ENCODE measurements at regions not wholly inside any gene's neighbourhood (a gene's known extent, or its start where the extent isn't known, plus 50 kb on each side); places are given as distances from the start of the nearest gene placed in this dataset.
"Not testable (repeated sequence)": the region's sequence is repeated elsewhere in the genome, so short reads cannot be mapped to it uniquely, and the experiment has no call there.

DNA sequence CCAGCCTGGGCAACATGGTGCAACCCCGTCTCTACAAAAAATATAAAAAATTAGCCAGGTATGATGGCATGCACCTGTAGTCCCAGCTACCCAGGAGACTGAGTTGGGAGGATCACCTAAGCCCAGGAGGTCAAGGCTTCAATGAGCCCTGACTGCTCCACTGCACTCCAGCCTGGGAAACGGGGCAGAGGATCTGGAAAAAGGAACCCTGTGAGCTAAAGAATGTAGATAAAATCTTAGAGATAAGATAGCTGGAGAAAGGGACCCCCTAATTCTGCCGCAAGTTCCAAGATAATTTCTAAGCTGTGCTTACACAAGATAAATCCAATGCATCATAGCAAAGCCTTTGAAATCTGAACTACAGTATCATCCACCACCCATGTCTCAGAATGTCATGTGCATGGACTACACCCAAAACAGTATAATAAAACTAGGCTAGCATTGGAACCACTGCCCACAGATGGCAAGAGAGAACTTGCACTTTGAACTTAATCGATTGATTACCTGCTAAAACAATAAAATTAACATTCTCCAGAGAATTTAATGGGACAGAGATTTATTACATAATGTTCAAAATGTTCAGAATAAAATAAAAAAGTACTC lies 99.9 kb downstream of the TRIM42 start:
- FAIRE-seq, result no peak
- TF ChIP-seq, protein P1, sequence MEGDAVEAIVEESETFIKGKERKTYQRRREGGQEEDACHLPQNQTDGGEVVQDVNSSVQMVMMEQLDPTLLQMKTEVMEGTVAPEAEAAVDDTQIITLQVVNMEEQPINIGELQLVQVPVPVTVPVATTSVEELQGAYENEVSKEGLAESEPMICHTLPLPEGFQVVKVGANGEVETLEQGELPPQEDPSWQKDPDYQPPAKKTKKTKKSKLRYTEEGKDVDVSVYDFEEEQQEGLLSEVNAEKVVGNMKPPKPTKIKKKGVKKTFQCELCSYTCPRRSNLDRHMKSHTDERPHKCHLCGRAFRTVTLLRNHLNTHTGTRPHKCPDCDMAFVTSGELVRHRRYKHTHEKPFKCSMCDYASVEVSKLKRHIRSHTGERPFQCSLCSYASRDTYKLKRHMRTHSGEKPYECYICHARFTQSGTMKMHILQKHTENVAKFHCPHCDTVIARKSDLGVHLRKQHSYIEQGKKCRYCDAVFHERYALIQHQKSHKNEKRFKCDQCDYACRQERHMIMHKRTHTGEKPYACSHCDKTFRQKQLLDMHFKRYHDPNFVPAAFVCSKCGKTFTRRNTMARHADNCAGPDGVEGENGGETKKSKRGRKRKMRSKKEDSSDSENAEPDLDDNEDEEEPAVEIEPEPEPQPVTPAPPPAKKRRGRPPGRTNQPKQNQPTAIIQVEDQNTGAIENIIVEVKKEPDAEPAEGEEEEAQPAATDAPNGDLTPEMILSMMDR (IDR thresholded peaks at IDR 0.05; ENCODE audit: insufficient read depth, low read length, severe bottlenecking), result no peak

DNA sequence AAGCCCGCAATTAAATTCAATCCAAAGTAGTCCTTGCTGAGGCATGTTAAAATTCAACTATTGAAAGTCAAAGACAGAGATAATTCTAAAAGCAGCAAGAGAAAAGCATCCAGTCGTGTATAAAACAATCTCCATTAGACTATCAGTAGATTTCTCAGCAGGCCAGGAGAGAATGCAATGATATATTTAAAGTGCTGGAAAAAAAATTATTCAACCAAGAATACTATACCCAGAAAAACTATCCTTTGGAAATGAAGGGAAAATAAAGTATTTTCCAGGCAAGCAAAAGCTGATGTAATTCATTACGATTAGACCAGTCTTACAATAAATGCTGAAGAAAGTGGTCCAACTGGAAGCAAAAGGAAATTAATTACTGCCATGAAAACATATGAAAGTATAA lies 113.5 kb downstream of the TRIM42 start:
- Histone ChIP-seq H3K27me3 (ENCODE audit: control insufficient read depth, insufficient read depth, low read length) (no peaks in the 10 kb centered on the region), H3K4me3 (ENCODE audit: low read depth, low read length) (no peak overlapping the region), H3K36me3 (ENCODE audit: control insufficient read depth, insufficient read depth, low read length) (no peaks in the 10 kb centered on the region)
- FAIRE-seq (no peak), DNase-seq (ENCODE audit: low read depth) (no peak)
- TF ChIP-seq, protein P1 (IDR thresholded peaks at IDR 0.05; ENCODE audit: insufficient read depth, low read length, severe bottlenecking), result no peak

More for the DNA sequence above, 99.9 kb downstream of the TRIM42 start:
- no peak for DNase-seq (ENCODE audit: low read depth)
- no peak overlapping the region for H3K4me3 ChIP-seq (ENCODE audit: low read depth, low read length)
- H3K27me3 ChIP-seq (ENCODE audit: control insufficient read depth, insufficient read depth, low read length), result no peaks in the 10 kb centered on the region
- H3K36me3 ChIP-seq (ENCODE audit: control insufficient read depth, insufficient read depth, low read length), result no peaks in the 10 kb centered on the region

DNA sequence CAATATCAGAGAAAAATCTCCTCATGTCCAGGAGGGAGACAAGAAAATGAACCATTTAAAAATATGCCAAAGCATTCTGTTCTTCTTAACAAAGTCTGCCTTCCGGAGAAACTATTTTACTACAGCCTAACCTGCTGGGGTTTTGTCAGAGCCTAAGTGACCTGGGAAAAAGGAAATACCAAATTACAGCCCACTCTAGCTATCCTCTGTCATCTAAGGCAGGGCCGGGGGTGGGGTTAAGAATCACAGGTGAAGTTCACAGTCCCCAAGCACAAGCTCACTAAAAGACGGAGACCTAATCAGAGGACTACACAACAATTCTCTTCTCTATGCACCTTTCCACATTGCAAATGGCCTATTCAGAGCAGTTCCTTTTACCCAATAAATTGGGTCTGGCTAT lies 116.6 kb downstream of the TRIM42 start:
- DNase-seq (ENCODE audit: low read depth) (no peak), FAIRE-seq (no peak)
- Histone ChIP-seq H3K4me3 (ENCODE audit: low read depth, low read length) (no peak overlapping the region), H3K27me3 (ENCODE audit: control insufficient read depth, insufficient read depth, low read length) (no peaks in the 10 kb centered on the region), H3K36me3 (ENCODE audit: control insufficient read depth, insufficient read depth, low read length) (no peaks in the 10 kb centered on the region)
- TF ChIP-seq, protein P1 (IDR thresholded peaks at IDR 0.05; ENCODE audit: insufficient read depth, low read length, severe bottlenecking), result no peak

DNA sequence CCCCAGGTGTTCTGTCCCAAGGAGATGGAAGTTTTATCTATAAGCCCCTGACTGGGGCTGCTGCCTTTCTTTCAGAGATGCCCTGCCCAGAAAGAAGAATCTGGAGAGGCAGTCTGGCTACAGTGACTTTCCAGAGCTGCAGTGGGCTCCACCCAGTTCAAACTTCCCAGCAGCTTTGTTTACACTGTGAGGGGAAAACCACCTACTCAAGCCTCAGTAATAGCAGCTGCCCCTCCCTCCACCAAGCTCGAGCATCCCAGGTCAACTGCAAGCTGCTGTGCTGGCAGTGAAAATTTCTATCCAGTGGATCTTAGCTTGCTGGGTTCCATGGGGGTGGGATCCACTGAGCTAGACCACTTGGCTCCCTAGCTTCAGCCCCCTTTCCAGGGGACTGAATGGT lies 125.0 kb downstream of the TRIM42 start:
- H3K36me3 ChIP-seq (ENCODE audit: control insufficient read depth, insufficient read depth, low read length); H3K4me3 ChIP-seq (ENCODE audit: low read depth, low read length); DNase-seq (ENCODE audit: low read depth); FAIRE-seq; H3K27me3 ChIP-seq (ENCODE audit: control insufficient read depth, insufficient read depth, low read length): not testable (repeated sequence)

DNA sequence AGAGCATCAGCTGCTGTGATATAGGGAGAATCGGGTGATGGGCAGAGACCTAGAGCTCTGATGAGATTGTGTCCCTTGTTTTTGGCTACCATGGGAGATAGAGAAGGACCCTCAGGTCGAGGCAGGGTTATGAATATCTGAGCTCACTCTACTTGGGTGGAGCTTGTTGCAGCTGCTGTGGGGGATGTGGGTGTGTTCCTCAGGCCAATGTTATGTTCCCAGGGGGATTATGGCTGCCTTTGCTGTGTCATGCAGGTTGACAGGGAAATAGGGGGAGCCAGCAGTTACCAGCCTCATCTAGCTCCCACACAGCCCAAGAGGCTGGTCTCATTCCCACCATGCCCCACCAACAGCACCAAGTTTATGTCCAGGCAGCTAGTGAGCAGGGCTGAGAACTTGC lies 131.5 kb downstream of the TRIM42 start:
- TF ChIP-seq, protein P1 (IDR thresholded peaks at IDR 0.05; ENCODE audit: insufficient read depth, low read length, severe bottlenecking), result no peak
- H3K4me3 ChIP-seq (ENCODE audit: low read depth, low read length), result no peak overlapping the region
- H3K27me3 ChIP-seq (ENCODE audit: control insufficient read depth, insufficient read depth, low read length), result no peaks in the 10 kb centered on the region
- H3K36me3 ChIP-seq (ENCODE audit: control insufficient read depth, insufficient read depth, low read length), result no peaks in the 10 kb centered on the region
- FAIRE-seq (no peak), DNase-seq (ENCODE audit: low read depth) (no peak)

DNA sequence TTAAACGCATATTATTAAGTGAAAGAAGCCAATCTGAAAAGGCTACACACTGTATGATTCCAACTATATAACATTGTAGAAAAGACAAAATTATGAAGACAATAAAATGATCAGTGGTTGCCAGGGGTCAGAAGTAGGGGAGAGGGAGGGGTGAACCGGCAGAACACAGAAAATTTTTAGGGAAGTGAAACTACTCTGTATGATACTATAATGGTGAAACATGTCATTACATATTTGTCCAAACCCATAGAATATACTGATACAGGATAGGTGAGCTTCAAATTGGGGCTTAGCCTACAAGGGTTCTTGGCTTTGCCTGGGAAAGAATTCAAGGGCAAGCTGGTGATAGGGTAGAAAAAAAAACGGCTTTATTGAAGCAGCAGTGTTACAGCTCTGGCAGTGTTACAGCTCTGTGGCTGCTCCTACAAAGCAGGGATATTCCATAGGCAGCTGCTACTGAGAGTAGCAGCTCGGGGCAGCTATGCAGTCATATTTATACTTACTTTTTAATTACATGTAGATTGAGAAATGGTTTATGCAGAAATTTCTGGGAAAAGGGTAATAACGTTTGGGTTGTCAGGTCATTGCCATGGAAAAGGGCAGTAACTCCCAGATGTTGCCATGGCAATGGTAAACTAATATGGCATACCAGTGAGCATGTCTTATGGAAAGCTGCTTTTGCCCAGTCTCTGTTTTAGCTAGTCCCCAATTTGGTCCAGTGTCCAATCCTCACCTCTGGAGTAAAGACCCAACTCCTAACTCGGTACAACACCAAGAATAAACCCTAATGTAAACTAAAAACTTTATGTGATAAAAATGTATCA lies 125.1 kb upstream of the SLC25A36 start:
- Histone ChIP-seq H3K36me3 (ENCODE audit: control insufficient read depth, insufficient read depth, low read length) (no peaks in the 10 kb centered on the region), H3K27me3 (ENCODE audit: control insufficient read depth, insufficient read depth, low read length) (no peaks in the 10 kb centered on the region), H3K4me3 (ENCODE audit: low read depth, low read length) (no peak overlapping the region)
- TF ChIP-seq, protein P1 (IDR thresholded peaks at IDR 0.05; ENCODE audit: insufficient read depth, low read length, severe bottlenecking), result no peak
- DNase-seq (ENCODE audit: low read depth) (no peak), FAIRE-seq (no peak)
